ENCODE measurements at regions not wholly inside any gene's neighbourhood (a gene's known extent, or its start where the extent isn't known, plus 50 kb on each side); places are given as distances from the start of the nearest gene placed in this dataset.
A peak's percentile ranks its signal among the peaks of the same experiment; 100 is the strongest.

GRCh38 chr2:62576276-62576939, 70.4 kb upstream of the TMEM17 start:
- H3K27ac ChIP-seq (ENCODE audit: insufficient read depth, low read length) = peak overlapping the region; percentile 19; the same call in 1 of the 2 replicates
- H3K9me1 ChIP-seq (ENCODE audit: insufficient read depth, low read length) = peaks cover 13% of the 10 kb centered on the region
- H3K9me3 ChIP-seq (ENCODE audit: control insufficient read depth, insufficient read depth, low read length) = no peaks in the 10 kb centered on the region
- H2AFZ ChIP-seq (replicated peaks; ENCODE audit: low read length, poor library complexity) = peak overlapping the region; percentile 34
- H3K56ac ChIP-seq (ENCODE audit: extremely low read depth, insufficient read depth, low read length) = no peak overlapping the region
- no peaks in the 10 kb centered on the region; a peak in 1 of 4 replicates for H3K79me1 ChIP-seq (ENCODE audit: low read depth in 1 of 2, low read length in 2 of 2)
- H3K23ac ChIP-seq (ENCODE audit: low read depth, low read length) = peak overlapping the region; percentile 92
- H3K4me1 ChIP-seq (ENCODE audit: control insufficient read depth, insufficient read depth, low read length) = peaks cover 25% of the 10 kb centered on the region
- dilution Hi-C loops (cut with HindIII; ENCODE audit: low sequenced_read_pairs, unreplicated experiment) = no loop called here
- H4K20me1 ChIP-seq (ENCODE audit: insufficient read depth, low read length) = no peaks in the 10 kb centered on the region
- H4K91ac ChIP-seq (ENCODE audit: insufficient read depth, low read depth, low read length) = peak overlapping the region; percentile 88
- ATAC-seq (ENCODE audit: low read depth) = no peak
- no TSS peak for BruUV-seq (replicated peaks)
- H2BK15ac ChIP-seq (ENCODE audit: low read depth, low read length) = peak overlapping the region; percentile 97
- H3K36me3 ChIP-seq (ENCODE audit: control insufficient read depth, insufficient read depth, low read length) = no peaks in the 10 kb centered on the region
- H2BK5ac ChIP-seq (ENCODE audit: low read depth, low read length, poor library complexity, severe bottlenecking) = peak overlapping the region; percentile 100
- H4K8ac ChIP-seq (ENCODE audit: low read depth in 2 of 2, low read length in 2 of 2) = peak overlapping the region; percentile 80 to 85
- ChIA-PET CTCF (no interaction called here), POLR2A (ENCODE audit: unreplicated experiment) (interaction anchor here (1.0 kb wide), 1 partner anchor 119 kb away, joined by 14 read pairs; no protein-coding TSS in a partner anchor)
- no peaks in the 10 kb centered on the region for H3K27me3 ChIP-seq (ENCODE audit: control insufficient read depth, insufficient read depth, low read length)
- H3K18ac ChIP-seq (ENCODE audit: low read depth, low read length) = peak overlapping the region; percentile 76
- in situ Hi-C loops (cut with MboI; ENCODE audit: low sequenced_read_pairs) = no loop called here
- H2BK20ac ChIP-seq (ENCODE audit: low read depth, low read length) = peak overlapping the region; percentile 93
- H2AK5ac ChIP-seq (ENCODE audit: low read depth, low read length) = peak overlapping the region; percentile 87
- WGBS, 2 experiments (ENCODE audit: extremely low coverage in 2 of 2, insufficient read length in 1 of 2) = no CpG with 5 or more reads among the region's 2 CpGs
- H3K14ac ChIP-seq (replicated peaks; ENCODE audit: low read depth, low read length) = peak overlapping the region; percentile 79
- no peak overlapping the region for H3K9ac ChIP-seq (ENCODE audit: low read depth, low read length)
- no peak overlapping the region for H2AK9ac ChIP-seq (replicated peaks; ENCODE audit: low read depth, low read length, poor library complexity)
- peak overlapping the region; percentile 90 for H4K5ac ChIP-seq (ENCODE audit: low read depth, low read length)
- intact Hi-C loops (cut with micrococcal nuclease) = loop anchor here (5.0 kb wide), 3 partner anchors 86 to 191 kb away; no protein-coding TSS in a partner anchor
- H2BK120ac ChIP-seq (ENCODE audit: low read depth, low read length) = peak overlapping the region; percentile 97
- TF ChIP-seq MAZ (IDR thresholded peaks at IDR 0.05; ENCODE audit: borderline replicate concordance, low read depth, low read length) (no peak), FOS (IDR thresholded peaks at IDR 0.05; ENCODE audit: low read depth, low read length) (no peak), POLR2A (IDR thresholded peaks at IDR 0.05; ENCODE audit: low read depth, low read length) (no peak), BHLHE40 (IDR thresholded peaks at IDR 0.05; ENCODE audit: low read depth, low read length) (no peak), CTCF (conservative IDR thresholded peaks at IDR 0.05; ENCODE audit: low read depth, low read length) (no peak), RFX5 (IDR thresholded peaks at IDR 0.05; ENCODE audit: low read depth, low read length) (no peak)
- no peak overlapping the region for H3K4me2 ChIP-seq (ENCODE audit: low read depth, low read length)
- peak overlapping the region; percentile 83 for H3K4ac ChIP-seq (ENCODE audit: low read depth, low read length)
- no peak for DNase-seq
- H3K4me3 ChIP-seq (ENCODE audit: insufficient read depth, low read depth, low read length) = no peak overlapping the region

Data from IMR-90 (cell line).